ENCODE measurements at regions not wholly inside any gene's neighbourhood (a gene's known extent, or its start where the extent isn't known, plus 50 kb on each side); places are given as distances from the start of the nearest gene placed in this dataset.
A peak's percentile ranks its signal among the peaks of the same experiment; 100 is the strongest.

DNA sequence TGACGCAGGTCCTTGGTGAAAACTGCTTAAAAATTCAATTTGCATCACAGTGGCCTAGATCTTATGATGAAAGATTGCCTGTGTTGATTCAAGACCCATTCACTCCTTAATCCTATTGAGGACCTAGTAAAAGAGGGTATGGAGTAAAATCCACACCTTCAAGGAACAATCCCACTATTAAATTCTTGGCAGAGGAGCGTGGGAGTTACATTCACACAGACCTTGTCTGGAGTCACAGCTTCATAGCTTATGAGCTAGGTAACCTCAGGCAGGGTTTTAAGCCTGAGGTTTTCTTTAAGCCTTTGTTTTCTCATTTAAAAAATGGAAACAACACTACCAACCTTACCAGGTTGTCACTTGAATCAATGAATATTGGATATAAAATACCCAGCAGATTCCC, 566.5 kb upstream of the ZNF462 start:
- Histone ChIP-seq H3K4me1 (no peaks in the 10 kb centered on the region), H3K27ac (no peak overlapping the region)
- 87 to 92% methylated on average over 2 of the region's 2 CpGs for WGBS, 2 donors

DNA sequence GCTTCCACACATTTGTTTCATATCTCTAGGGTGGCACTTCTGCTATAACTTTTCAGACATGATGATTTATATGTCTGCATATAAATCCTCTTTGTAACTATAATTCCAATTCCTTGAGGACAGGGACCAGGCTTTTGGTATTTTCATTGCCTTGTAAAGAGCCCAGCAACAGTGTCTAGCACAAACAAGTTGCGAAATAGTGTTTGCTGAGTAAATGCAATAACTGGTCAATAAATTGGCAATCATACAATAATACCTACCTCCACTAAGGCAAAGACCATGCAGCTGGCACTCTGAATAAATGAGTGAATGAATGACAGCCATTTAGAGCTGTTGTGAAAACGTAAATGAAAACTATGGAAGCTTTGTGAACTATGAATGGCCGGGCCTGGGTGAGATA, 564.0 kb upstream of the ZNF462 start:
- 87 to 88% methylated on average over 3 of the region's 3 CpGs for WGBS, 2 donors
- Histone ChIP-seq H3K27ac (no peak overlapping the region), H3K9me3 (no peaks in the 10 kb centered on the region), H3K27me3 (no peaks in the 10 kb centered on the region), H3K36me3 (no peaks in the 10 kb centered on the region), H3K4me1 (no peaks in the 10 kb centered on the region), H3K4me3 (no peak overlapping the region)
- TF ChIP-seq POLR2A (IDR thresholded peaks at IDR 0.05) (no peak), EP300 (IDR thresholded peaks at IDR 0.05) (no peak)
- TF ChIP-seq, protein P1, sequence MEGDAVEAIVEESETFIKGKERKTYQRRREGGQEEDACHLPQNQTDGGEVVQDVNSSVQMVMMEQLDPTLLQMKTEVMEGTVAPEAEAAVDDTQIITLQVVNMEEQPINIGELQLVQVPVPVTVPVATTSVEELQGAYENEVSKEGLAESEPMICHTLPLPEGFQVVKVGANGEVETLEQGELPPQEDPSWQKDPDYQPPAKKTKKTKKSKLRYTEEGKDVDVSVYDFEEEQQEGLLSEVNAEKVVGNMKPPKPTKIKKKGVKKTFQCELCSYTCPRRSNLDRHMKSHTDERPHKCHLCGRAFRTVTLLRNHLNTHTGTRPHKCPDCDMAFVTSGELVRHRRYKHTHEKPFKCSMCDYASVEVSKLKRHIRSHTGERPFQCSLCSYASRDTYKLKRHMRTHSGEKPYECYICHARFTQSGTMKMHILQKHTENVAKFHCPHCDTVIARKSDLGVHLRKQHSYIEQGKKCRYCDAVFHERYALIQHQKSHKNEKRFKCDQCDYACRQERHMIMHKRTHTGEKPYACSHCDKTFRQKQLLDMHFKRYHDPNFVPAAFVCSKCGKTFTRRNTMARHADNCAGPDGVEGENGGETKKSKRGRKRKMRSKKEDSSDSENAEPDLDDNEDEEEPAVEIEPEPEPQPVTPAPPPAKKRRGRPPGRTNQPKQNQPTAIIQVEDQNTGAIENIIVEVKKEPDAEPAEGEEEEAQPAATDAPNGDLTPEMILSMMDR (IDR thresholded peaks at IDR 0.05): no peak
- DNase-seq (ENCODE audit: low spot score in 2 of 2): no peak

More for the DNA sequence above, 566.5 kb upstream of the ZNF462 start:
- DNase-seq (ENCODE audit: low spot score in 2 of 2): no peak
- no peaks in the 10 kb centered on the region for H3K9me3 ChIP-seq
- H3K27me3 ChIP-seq: no peaks in the 10 kb centered on the region
- H3K4me3 ChIP-seq: no peak overlapping the region
- no peaks in the 10 kb centered on the region for H3K36me3 ChIP-seq
- TF ChIP-seq, protein P1 (IDR thresholded peaks at IDR 0.05): no peak
- TF ChIP-seq EP300 (IDR thresholded peaks at IDR 0.05): no peak
- TF ChIP-seq POLR2A (IDR thresholded peaks at IDR 0.05): no peak

DNA sequence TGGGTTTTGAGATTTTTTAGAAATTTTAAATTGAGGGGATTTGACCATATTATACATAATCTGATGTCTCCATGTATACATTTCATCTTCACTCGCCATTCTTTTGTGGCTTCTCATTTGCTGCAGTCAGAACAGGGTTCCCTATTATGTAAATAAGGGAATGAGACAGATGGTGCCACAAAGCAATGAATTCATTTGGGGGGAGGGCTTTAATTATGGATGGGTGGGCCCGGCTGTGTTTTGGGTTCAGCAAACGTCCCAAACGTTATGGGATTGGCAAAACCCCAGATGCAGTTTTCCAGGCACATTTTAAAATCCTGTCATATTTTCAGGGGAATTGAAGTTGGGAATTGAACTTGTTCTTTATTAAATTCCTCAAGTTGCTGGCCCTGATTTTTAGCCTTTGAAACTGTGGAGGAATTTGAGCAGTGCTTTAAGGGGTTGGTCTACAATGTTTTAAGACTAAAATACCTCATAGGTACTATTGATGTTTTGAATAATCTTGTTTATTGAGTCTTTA, 558.5 kb upstream of the ZNF462 start:
- Histone ChIP-seq H3K9me3 (no peaks in the 10 kb centered on the region), H3K4me3 (no peak overlapping the region), H3K36me3 (no peaks in the 10 kb centered on the region), H3K27ac (no peak overlapping the region), H3K27me3 (no peaks in the 10 kb centered on the region), H3K4me1 (peaks cover 0 to 9% (median 0%) of the 10 kb centered on the region in 4 donors)
- DNase-seq (ENCODE audit: low spot score in 2 of 2): no peak
- TF ChIP-seq, protein P1 (IDR thresholded peaks at IDR 0.05): no peak
- no peak for TF ChIP-seq EP300 (IDR thresholded peaks at IDR 0.05)
- no peak for TF ChIP-seq POLR2A (IDR thresholded peaks at IDR 0.05)
- 48 to 51% methylated on average over 4 of the region's 4 CpGs for WGBS, 2 donors

DNA sequence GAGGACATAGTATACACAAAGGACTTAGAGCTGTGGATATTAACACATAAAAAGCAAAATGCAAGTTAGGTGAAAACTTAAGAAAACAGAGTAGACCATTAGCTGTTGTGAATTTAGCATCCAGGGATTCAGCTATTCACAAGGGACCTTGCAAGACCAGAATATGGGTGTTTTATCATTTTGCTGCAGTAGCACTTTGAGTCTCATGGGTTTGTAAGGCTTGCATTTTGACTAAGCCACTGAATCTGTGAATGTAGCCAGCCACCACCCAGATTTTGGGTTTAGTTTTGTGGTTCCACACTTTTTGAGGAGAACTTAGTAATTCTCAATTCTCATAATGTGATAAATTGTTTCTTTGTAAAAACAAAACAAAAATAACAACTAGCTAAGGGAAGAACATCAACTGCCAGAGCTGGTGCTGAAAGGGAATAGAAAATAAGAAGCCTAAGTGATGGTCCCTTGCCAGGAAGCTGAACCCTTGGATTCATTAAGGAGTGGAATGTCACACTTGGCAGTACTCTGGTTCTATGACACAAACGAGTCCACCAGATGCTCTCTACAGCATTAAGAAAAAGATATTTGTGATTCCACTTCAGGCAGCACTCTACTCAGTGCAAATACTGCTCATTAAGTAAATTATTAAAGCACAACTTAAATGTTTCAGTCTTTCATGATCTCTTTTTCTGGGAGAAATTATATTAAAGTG, 557.4 kb upstream of the ZNF462 start:
- no peaks in the 10 kb centered on the region for H3K27me3 ChIP-seq
- no peaks in the 10 kb centered on the region for H3K9me3 ChIP-seq
- peaks cover 0 to 9% (median 0%) of the 10 kb centered on the region in 4 donors for H3K4me1 ChIP-seq
- DNase-seq (ENCODE audit: low spot score in 2 of 2): peak in 1 of 2 donors; percentile 22
- no peak overlapping the region for H3K4me3 ChIP-seq
- no peak overlapping the region for H3K27ac ChIP-seq
- H3K36me3 ChIP-seq: no peaks in the 10 kb centered on the region
- TF ChIP-seq EP300 (IDR thresholded peaks at IDR 0.05) (no peak), POLR2A (IDR thresholded peaks at IDR 0.05) (no peak)
- TF ChIP-seq, protein P1 (IDR thresholded peaks at IDR 0.05): no peak
- 10 to 15% methylated on average over 1 of the region's 1 CpG for WGBS, 2 donors

DNA sequence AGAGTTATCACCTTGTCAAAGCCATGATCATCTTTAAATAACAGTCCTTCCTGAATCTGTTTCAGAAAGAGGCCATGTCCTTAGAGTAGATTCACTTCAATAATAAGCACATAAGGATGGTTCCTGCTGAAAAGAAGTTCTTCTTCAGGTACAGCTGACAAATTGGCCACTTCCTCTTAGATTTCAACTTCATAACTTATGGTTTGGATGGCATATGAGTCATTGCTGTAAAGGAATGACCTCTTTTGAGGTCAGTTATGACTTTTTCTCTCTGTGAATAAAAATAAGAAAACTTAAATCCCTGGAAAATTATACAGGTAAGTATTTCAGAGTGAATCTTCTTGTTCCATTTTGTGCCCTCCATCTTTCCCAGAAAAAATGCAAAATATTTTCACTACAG, 555.3 kb upstream of the ZNF462 start:
- no peaks in the 10 kb centered on the region for H3K9me3 ChIP-seq
- H3K27me3 ChIP-seq: no peaks in the 10 kb centered on the region
- TF ChIP-seq EP300 (IDR thresholded peaks at IDR 0.05): no peak
- TF ChIP-seq, protein P1 (IDR thresholded peaks at IDR 0.05): no peak
- TF ChIP-seq POLR2A (IDR thresholded peaks at IDR 0.05): no peak
- H3K4me1 ChIP-seq: peaks cover 0 to 9% (median 0%) of the 10 kb centered on the region in 4 donors
- H3K36me3 ChIP-seq: no peaks in the 10 kb centered on the region
- H3K27ac ChIP-seq: no peak overlapping the region
- no peak for DNase-seq (ENCODE audit: low spot score in 2 of 2)
- no peak overlapping the region for H3K4me3 ChIP-seq
